SK-N-SH treated with all-trans-retinoic acid at 6 μM for 48 hours (cell line): ENCODE measurements at regions not wholly inside any gene's neighbourhood (a gene's known extent, or its start where the extent isn't known, plus 50 kb on each side); places are given as distances from the start of the nearest gene placed in this dataset.

Experiments used
- ATAC-seq: fragments of 200-7000 bp; cut with Tn5 transposase; 3 replicates; pipeline ENCODE4 v1.9.1; 2020; ENCODE audit warnings: mild to moderate bottlenecking, moderate library complexity
- ARNTL ChIP-seq: fragments of 450-650 bp; formaldehyde crosslinking; IDR thresholded peaks from 2 replicates; pipeline ENCODE4 v1.5.0; 2020; ENCODE audit warnings: low read depth, mild to moderate bottlenecking, moderate library complexity, borderline replicate concordance
- BACH2 ChIP-seq: fragments of 250-450 bp; sonication (Bioruptor Pico); IDR thresholded peaks from 2 replicates; pipeline ENCODE4 v1.9.0; 2021; ENCODE audit warnings: mild to moderate bottlenecking, borderline replicate concordance
- CSRNP3 ChIP-seq: fragments of 250-450 bp; sonication (Bioruptor Pico); IDR thresholded peaks from 2 replicates; pipeline ENCODE4 v1.5.1; 2021; ENCODE audit warnings: mild to moderate bottlenecking, moderate library complexity
- GLIS3 ChIP-seq: fragments of 250-450 bp; sonication (Bioruptor Pico); IDR thresholded peaks from 2 replicates; pipeline ENCODE4 v1.5.0; 2020; ENCODE audit warnings: mild to moderate bottlenecking, moderate library complexity
- ISL1 ChIP-seq: fragments of 250-450 bp; sonication (Bioruptor Pico); IDR thresholded peaks from 2 replicates; pipeline ENCODE4 v2.1.2; 2022; ENCODE audit warnings: mild to moderate bottlenecking, moderate library complexity
- OSR1 ChIP-seq: fragments of 250-450 bp; sonication (Bioruptor Pico); IDR thresholded peaks from 2 replicates; pipeline ENCODE4 v1.8.0; 2022; ENCODE audit warnings: moderate library complexity, mild to moderate bottlenecking, inconsistent platforms
- PATZ1 ChIP-seq: fragments of 250-450 bp; sonication (Bioruptor Pico); IDR thresholded peaks from 2 replicates; pipeline ENCODE4 v1.8.0; 2020; ENCODE audit warnings: mild to moderate bottlenecking, moderate library complexity, borderline replicate concordance
- POU6F1 ChIP-seq: fragments of 250-450 bp; sonication (Bioruptor Pico); IDR thresholded peaks from 2 replicates; pipeline ENCODE4 v1.8.0; 2021; ENCODE audit warnings: low read depth, mild to moderate bottlenecking, moderate library complexity, borderline replicate concordance
- PPARA ChIP-seq: fragments of 250-450 bp; sonication (Bioruptor Pico); IDR thresholded peaks from 2 replicates; pipeline ENCODE4 v1.5.0; 2020; ENCODE audit warnings: mild to moderate bottlenecking, borderline replicate concordance
- RARB ChIP-seq: fragments of 250-450 bp; sonication (Bioruptor Pico); IDR thresholded peaks from 2 replicates; pipeline ENCODE4 v1.8.0; 2021; ENCODE audit warnings: mild to moderate bottlenecking, moderate library complexity
- SNAI2 ChIP-seq: fragments of 250-450 bp; sonication (Bioruptor Pico); IDR thresholded peaks from 2 replicates; pipeline ENCODE4 v1.5.0; 2020; ENCODE audit warnings: mild to moderate bottlenecking, moderate library complexity
- TCF4 ChIP-seq: fragments of 250-450 bp; sonication (Bioruptor Pico); IDR thresholded peaks from 2 replicates; pipeline ENCODE4 v1.8.0; 2021; ENCODE audit warnings: mild to moderate bottlenecking, moderate library complexity, borderline replicate concordance
- TOX ChIP-seq: fragments of 250-450 bp; sonication (Bioruptor Pico); IDR thresholded peaks from 2 replicates; pipeline ENCODE4 v1.8.0; 2021; ENCODE audit warnings: mild to moderate bottlenecking, moderate library complexity, borderline replicate concordance
- ZC3H10 ChIP-seq: fragments of 250-450 bp; sonication (Bioruptor Pico); IDR thresholded peaks from 2 replicates; pipeline ENCODE4 v1.5.1; 2021; ENCODE audit warnings: mild to moderate bottlenecking, moderate library complexity
- ZFP3 ChIP-seq: fragments of 250-450 bp; sonication (Bioruptor Pico); IDR thresholded peaks from 2 replicates; pipeline ENCODE4 v1.5.0; 2020; ENCODE audit warnings: mild to moderate bottlenecking, moderate library complexity
- ZFP30 ChIP-seq: fragments of 450-650 bp; formaldehyde crosslinking; IDR thresholded peaks from 2 replicates; pipeline ENCODE4 v1.5.0; 2022; ENCODE audit warnings: mild to moderate bottlenecking, moderate library complexity
- ZNF565 ChIP-seq: fragments of 450-650 bp; formaldehyde crosslinking; conservative IDR thresholded peaks from 2 replicates; pipeline ENCODE4 v1.5.0; 2020; ENCODE audit warnings: low read depth, mild to moderate bottlenecking, moderate library complexity
- ZNF70 ChIP-seq: fragments of 450-650 bp; formaldehyde crosslinking; IDR thresholded peaks from 2 replicates; pipeline ENCODE4 v1.5.0; 2020; ENCODE audit warnings: mild to moderate bottlenecking, moderate library complexity
- ZNF8 ChIP-seq: fragments of 450-650 bp; formaldehyde crosslinking; IDR thresholded peaks from 2 replicates; pipeline ENCODE4 v1.5.0; 2020; ENCODE audit warnings: mild to moderate bottlenecking, moderate library complexity
- TF ChIP-seq, protein P1 (sequence below): fragments of 250-450 bp; sonication (Bioruptor Pico); IDR thresholded peaks from 2 replicates; pipeline ENCODE4 v1.5.0; 2020; ENCODE audit warnings: mild to moderate bottlenecking, moderate library complexity

DNA sequence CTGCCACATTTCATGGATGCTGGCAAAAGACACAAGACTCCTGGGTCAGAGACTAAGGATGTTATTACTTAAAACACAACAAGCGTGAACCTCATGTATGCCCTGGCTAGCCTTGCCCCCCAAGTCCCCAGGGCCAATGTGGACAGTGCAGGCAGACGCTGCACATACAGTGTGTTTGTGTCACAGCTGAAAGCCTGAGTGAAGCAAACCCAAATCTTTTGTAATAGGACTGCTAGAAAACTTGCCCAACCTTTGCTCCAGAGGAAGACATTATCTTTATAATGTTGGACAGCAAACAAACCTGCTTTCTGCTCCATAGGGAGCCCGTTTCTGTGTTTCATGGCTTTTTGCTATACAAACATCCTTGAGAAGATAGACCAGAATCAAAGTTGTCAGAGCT is 282.0 kb upstream of the RORA start:
- ATAC-seq: no peak
- no peak for TF ChIP-seq ZFP3 (CRISPR knock-in tag)
- no peak for TF ChIP-seq ZC3H10
- TF ChIP-seq POU6F1 (CRISPR knock-in tag): no peak
- TF ChIP-seq ISL1 (CRISPR knock-in tag): no peak
- TF ChIP-seq, protein P1, sequence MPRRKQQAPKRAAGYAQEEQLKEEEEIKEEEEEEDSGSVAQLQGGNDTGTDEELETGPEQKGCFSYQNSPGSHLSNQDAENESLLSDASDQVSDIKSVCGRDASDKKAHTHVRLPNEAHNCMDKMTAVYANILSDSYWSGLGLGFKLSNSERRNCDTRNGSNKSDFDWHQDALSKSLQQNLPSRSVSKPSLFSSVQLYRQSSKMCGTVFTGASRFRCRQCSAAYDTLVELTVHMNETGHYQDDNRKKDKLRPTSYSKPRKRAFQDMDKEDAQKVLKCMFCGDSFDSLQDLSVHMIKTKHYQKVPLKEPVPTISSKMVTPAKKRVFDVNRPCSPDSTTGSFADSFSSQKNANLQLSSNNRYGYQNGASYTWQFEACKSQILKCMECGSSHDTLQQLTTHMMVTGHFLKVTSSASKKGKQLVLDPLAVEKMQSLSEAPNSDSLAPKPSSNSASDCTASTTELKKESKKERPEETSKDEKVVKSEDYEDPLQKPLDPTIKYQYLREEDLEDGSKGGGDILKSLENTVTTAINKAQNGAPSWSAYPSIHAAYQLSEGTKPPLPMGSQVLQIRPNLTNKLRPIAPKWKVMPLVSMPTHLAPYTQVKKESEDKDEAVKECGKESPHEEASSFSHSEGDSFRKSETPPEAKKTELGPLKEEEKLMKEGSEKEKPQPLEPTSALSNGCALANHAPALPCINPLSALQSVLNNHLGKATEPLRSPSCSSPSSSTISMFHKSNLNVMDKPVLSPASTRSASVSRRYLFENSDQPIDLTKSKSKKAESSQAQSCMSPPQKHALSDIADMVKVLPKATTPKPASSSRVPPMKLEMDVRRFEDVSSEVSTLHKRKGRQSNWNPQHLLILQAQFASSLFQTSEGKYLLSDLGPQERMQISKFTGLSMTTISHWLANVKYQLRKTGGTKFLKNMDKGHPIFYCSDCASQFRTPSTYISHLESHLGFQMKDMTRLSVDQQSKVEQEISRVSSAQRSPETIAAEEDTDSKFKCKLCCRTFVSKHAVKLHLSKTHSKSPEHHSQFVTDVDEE (CRISPR knock-in tag): no peak
- no peak for TF ChIP-seq GLIS3 (CRISPR knock-in tag)
- no peak for TF ChIP-seq RARB (CRISPR knock-in tag)
- TF ChIP-seq ZNF8 (CRISPR knock-in tag): no peak
- TF ChIP-seq ZNF565 (CRISPR knock-in tag): no peak
- TF ChIP-seq PPARA (CRISPR knock-in tag): no peak
- TF ChIP-seq ARNTL: no peak
- no peak for TF ChIP-seq ZNF70 (CRISPR knock-in tag)
- TF ChIP-seq TCF4: no peak
- TF ChIP-seq BACH2 (CRISPR knock-in tag): no peak
- no peak for TF ChIP-seq TOX (CRISPR knock-in tag)
- no peak for TF ChIP-seq ZFP30 (CRISPR knock-in tag)
- TF ChIP-seq OSR1 (CRISPR knock-in tag): no peak
- no peak for TF ChIP-seq PATZ1
- TF ChIP-seq, all 23 proteins: peak for 0

DNA sequence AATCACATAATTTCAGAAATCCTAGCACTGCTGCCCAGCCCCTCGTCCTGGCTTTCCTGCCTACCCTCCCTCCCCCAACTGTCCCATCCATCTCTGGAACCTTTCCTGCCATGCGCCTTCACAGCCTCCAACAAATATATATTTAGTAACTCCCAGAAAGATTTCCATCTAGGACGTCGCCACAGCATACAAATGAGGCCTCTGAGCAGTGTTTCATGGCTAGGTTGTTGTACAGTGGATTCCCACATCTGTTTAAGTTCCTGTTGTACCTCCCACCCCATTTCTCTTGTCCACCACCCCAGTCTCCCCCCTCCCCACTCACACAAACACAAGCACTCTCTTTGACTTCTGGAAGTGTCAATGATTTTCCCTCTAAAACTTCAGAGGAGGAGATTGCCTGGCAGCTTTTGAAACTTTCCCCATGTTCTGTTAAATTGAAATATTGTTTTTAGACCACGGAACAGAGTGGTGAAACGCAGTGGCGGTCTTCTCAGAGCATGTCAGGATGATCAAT is 280.3 kb upstream of the RORA start:
- no peak for ATAC-seq
- no peak for TF ChIP-seq OSR1 (CRISPR knock-in tag)
- no peak for TF ChIP-seq POU6F1 (CRISPR knock-in tag)
- TF ChIP-seq ZC3H10: no peak
- no peak for TF ChIP-seq ZFP30 (CRISPR knock-in tag)
- TF ChIP-seq CSRNP3 (CRISPR knock-in tag): no peak
- TF ChIP-seq TOX (CRISPR knock-in tag): no peak

DNA sequence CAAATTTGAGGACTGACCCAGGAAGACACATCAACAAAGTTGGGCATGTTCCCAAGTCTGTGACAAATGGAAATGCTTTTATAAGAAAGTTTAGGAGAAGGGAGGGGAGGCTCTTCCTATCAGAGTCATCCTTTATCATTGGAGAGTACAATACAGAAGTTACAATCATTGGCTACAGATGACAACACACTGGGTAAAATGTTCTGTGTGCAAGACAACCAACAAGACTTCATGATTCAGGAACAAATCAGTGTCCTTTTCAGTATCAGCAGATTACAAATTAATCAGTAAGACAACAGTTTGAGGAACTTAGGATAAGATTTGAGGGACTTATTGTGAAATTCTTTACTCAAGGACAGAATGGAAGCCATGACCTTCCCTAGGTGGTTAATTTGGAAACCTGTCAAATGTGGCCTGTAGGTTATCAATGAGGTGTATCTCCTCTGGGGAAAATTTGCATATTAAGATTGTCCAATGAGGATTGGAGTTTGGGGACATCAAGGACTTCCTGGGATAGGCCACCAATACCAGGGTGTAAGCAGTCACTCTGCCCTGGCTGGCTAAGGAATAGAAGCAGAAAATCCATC is 274.4 kb upstream of the RORA start:
- peak; percentile 45; the same call in 1 of the 3 replicates for ATAC-seq
- no peak for TF ChIP-seq PATZ1
- TF ChIP-seq, protein P1 (CRISPR knock-in tag): no peak
- no peak for TF ChIP-seq POU6F1 (CRISPR knock-in tag)
- no peak for TF ChIP-seq SNAI2 (CRISPR knock-in tag)
- no peak for TF ChIP-seq TCF4
